ENCODE measurements at regions not wholly inside any gene's neighbourhood (a gene's known extent, or its start where the extent isn't known, plus 50 kb on each side); places are given as distances from the start of the nearest gene placed in this dataset.
"Not testable (repeated sequence)": the region's sequence is repeated elsewhere in the genome, so short reads cannot be mapped to it uniquely, and the experiment has no call there.

GRCh38 chr11:71767016-71767415, 66.0 kb upstream of the DEFB108B start:
- H3K4me3 ChIP-seq (ENCODE audit: insufficient read depth in 1 of 2, low read depth in 1 of 2, low read length in 2 of 2); H3K18ac ChIP-seq (ENCODE audit: low read depth in 1 of 2, low read length in 2 of 2); H3K27me3 ChIP-seq (ENCODE audit: control insufficient read depth in 1 of 2, insufficient read depth in 1 of 2, low read length in 2 of 2); H2BK120ac ChIP-seq (ENCODE audit: low read depth, low read length); H3K4ac ChIP-seq (ENCODE audit: low read depth in 1 of 2, low read length in 2 of 2); H3K23ac ChIP-seq (ENCODE audit: low read length in 2 of 2); H4K91ac ChIP-seq (ENCODE audit: low read length); H3K27ac ChIP-seq (ENCODE audit: low read length, poor library complexity, severe bottlenecking); DNase-seq; H3K36me3 ChIP-seq (ENCODE audit: control insufficient read depth in 1 of 2, insufficient read depth in 2 of 2, low read depth in 1 of 2, low read length in 2 of 2); H3K79me1 ChIP-seq (replicated peaks; ENCODE audit: low read length, poor library complexity, severe bottlenecking); H3K4me2 ChIP-seq (ENCODE audit: low read length, poor library complexity, severe bottlenecking); H3K9ac ChIP-seq (ENCODE audit: low read length); H2AFZ ChIP-seq (ENCODE audit: low read depth, low read length); H3K9me3 ChIP-seq (ENCODE audit: control insufficient read depth, low read length); H3K4me1 ChIP-seq (ENCODE audit: control insufficient read depth, insufficient read depth, low read depth, low read length); H2BK5ac ChIP-seq (ENCODE audit: low read depth, low read length, poor library complexity, severe bottlenecking); H4K8ac ChIP-seq (ENCODE audit: low read length); H2BK15ac ChIP-seq (ENCODE audit: low read depth, poor library complexity, severe bottlenecking); H2AK5ac ChIP-seq (ENCODE audit: low read length, severe bottlenecking); H2BK12ac ChIP-seq (ENCODE audit: low read length in 2 of 2); H3K14ac ChIP-seq (ENCODE audit: low read length in 2 of 2): not testable (repeated sequence)
- WGBS, result 40% methylated on average over 1 of the region's 5 CpGs

- H3K36me3 ChIP-seq (ENCODE audit: control insufficient read depth in 1 of 2, insufficient read depth in 2 of 2, low read depth in 1 of 2, low read length in 2 of 2); H3K27ac ChIP-seq (ENCODE audit: low read length, poor library complexity, severe bottlenecking); H4K91ac ChIP-seq (ENCODE audit: low read length); H3K4ac ChIP-seq (ENCODE audit: low read depth in 1 of 2, low read length in 2 of 2); H3K14ac ChIP-seq (ENCODE audit: low read length in 2 of 2); H3K9me3 ChIP-seq (ENCODE audit: control insufficient read depth, low read length); H4K8ac ChIP-seq (ENCODE audit: low read length); H2AFZ ChIP-seq (ENCODE audit: low read depth, low read length); H3K9ac ChIP-seq (ENCODE audit: low read length); DNase-seq; H3K18ac ChIP-seq (ENCODE audit: low read depth in 1 of 2, low read length in 2 of 2); H3K27me3 ChIP-seq (ENCODE audit: control insufficient read depth in 1 of 2, insufficient read depth in 1 of 2, low read length in 2 of 2); H2BK12ac ChIP-seq (ENCODE audit: low read length in 2 of 2); H2BK5ac ChIP-seq (ENCODE audit: low read depth, low read length, poor library complexity, severe bottlenecking); H3K23ac ChIP-seq (ENCODE audit: low read length in 2 of 2); H2BK120ac ChIP-seq (ENCODE audit: low read depth, low read length); H2BK15ac ChIP-seq (ENCODE audit: low read depth, poor library complexity, severe bottlenecking); H3K79me1 ChIP-seq (replicated peaks; ENCODE audit: low read length, poor library complexity, severe bottlenecking); H3K4me3 ChIP-seq (ENCODE audit: insufficient read depth in 1 of 2, low read depth in 1 of 2, low read length in 2 of 2); H3K4me1 ChIP-seq (ENCODE audit: control insufficient read depth, insufficient read depth, low read depth, low read length); H2AK5ac ChIP-seq (ENCODE audit: low read length, severe bottlenecking); H3K4me2 ChIP-seq (ENCODE audit: low read length, poor library complexity, severe bottlenecking): not testable (repeated sequence)
- 88% methylated on average over 10 of the region's 12 CpGs for WGBS
These were observed 60.8 kb upstream of the DEFB108B start for GRCh38 chr11:71772193-71772592.

DNA sequence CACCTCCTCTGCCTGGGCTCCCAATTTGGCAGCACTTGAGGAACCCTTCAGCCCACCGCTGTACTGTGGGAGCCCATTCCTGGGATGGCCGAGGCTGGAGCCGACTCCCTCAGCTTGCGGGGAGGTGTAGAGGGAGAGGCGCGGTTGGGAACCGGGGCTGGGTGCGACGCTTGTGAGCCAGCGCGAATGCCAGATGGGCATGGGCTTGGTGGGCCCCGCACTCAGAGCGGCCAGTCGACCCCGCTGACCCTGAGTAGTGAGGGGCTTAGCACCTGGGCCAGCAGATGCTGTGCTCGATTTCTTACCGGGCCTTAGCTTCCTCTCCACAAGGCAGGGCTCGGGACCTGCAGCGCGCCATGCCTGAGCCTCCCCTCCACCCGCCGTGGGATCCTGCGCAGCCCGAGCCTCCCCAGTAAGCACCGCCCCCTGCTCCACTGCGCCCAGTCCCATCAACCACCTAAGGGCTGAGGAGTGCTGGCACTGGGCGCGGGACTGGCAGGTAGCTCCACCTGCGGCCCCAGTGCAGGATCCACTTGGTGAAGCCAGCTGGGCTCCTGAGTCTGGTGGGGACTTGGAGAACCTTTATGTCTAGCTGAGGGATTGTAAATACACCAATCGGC, 58.3 kb upstream of the DEFB108B start:
- H2BK15ac ChIP-seq (ENCODE audit: low read depth, poor library complexity, severe bottlenecking), result no peak overlapping the region
- no peak overlapping the region for H3K27ac ChIP-seq (ENCODE audit: low read length, poor library complexity, severe bottlenecking)
- H3K9me3 ChIP-seq (ENCODE audit: control insufficient read depth, low read length), result no peaks in the 10 kb centered on the region
- DNase-seq, result no peak
- no peak overlapping the region for H2BK5ac ChIP-seq (ENCODE audit: low read depth, low read length, poor library complexity, severe bottlenecking)
- 98% methylated on average over 29 of the region's 30 CpGs for WGBS
- no peak overlapping the region for H3K18ac ChIP-seq (ENCODE audit: low read depth in 1 of 2, low read length in 2 of 2)
- no peak overlapping the region for H2AK5ac ChIP-seq (ENCODE audit: low read length, severe bottlenecking)
- no peaks in the 10 kb centered on the region for H3K4me1 ChIP-seq (ENCODE audit: control insufficient read depth, insufficient read depth, low read depth, low read length)
- H3K23ac ChIP-seq (ENCODE audit: low read length in 2 of 2), result no peak overlapping the region
- H2AFZ ChIP-seq (ENCODE audit: low read depth, low read length), result no peak overlapping the region
- no peak overlapping the region for H3K9ac ChIP-seq (ENCODE audit: low read length)
- H4K91ac ChIP-seq (ENCODE audit: low read length), result no peak overlapping the region
- no peak overlapping the region for H3K14ac ChIP-seq (ENCODE audit: low read length in 2 of 2)
- no peak overlapping the region for H4K8ac ChIP-seq (ENCODE audit: low read length)
- H2BK120ac ChIP-seq (ENCODE audit: low read depth, low read length), result no peak overlapping the region
- no peak overlapping the region for H3K4me3 ChIP-seq (ENCODE audit: insufficient read depth in 1 of 2, low read depth in 1 of 2, low read length in 2 of 2)
- no peaks in the 10 kb centered on the region for H3K79me1 ChIP-seq (replicated peaks; ENCODE audit: low read length, poor library complexity, severe bottlenecking)
- H3K4me2 ChIP-seq (ENCODE audit: low read length, poor library complexity, severe bottlenecking), result no peak overlapping the region
- no peak overlapping the region for H2BK12ac ChIP-seq (ENCODE audit: low read length in 2 of 2)
- H3K27me3 ChIP-seq (ENCODE audit: control insufficient read depth in 1 of 2, insufficient read depth in 1 of 2, low read length in 2 of 2), result no peaks in the 10 kb centered on the region
- H3K4ac ChIP-seq (ENCODE audit: low read depth in 1 of 2, low read length in 2 of 2), result no peak overlapping the region
- H3K36me3 ChIP-seq (ENCODE audit: control insufficient read depth in 1 of 2, insufficient read depth in 2 of 2, low read depth in 1 of 2, low read length in 2 of 2), result no peaks in the 10 kb centered on the region

GRCh38 chr11:71780116-71780515, 52.9 kb upstream of the DEFB108B start:
- H3K9me3 ChIP-seq (ENCODE audit: control insufficient read depth, low read length); H2AK5ac ChIP-seq (ENCODE audit: low read length, severe bottlenecking); H2BK120ac ChIP-seq (ENCODE audit: low read depth, low read length); H3K4me2 ChIP-seq (ENCODE audit: low read length, poor library complexity, severe bottlenecking); H3K23ac ChIP-seq (ENCODE audit: low read length in 2 of 2); H4K8ac ChIP-seq (ENCODE audit: low read length); H2AFZ ChIP-seq (ENCODE audit: low read depth, low read length); H3K14ac ChIP-seq (ENCODE audit: low read length in 2 of 2); H2BK15ac ChIP-seq (ENCODE audit: low read depth, poor library complexity, severe bottlenecking); H3K4me1 ChIP-seq (ENCODE audit: control insufficient read depth, insufficient read depth, low read depth, low read length); H3K36me3 ChIP-seq (ENCODE audit: control insufficient read depth in 1 of 2, insufficient read depth in 2 of 2, low read depth in 1 of 2, low read length in 2 of 2); H3K27me3 ChIP-seq (ENCODE audit: control insufficient read depth in 1 of 2, insufficient read depth in 1 of 2, low read length in 2 of 2); H2BK12ac ChIP-seq (ENCODE audit: low read length in 2 of 2); H3K27ac ChIP-seq (ENCODE audit: low read length, poor library complexity, severe bottlenecking); H4K91ac ChIP-seq (ENCODE audit: low read length); DNase-seq; H3K4ac ChIP-seq (ENCODE audit: low read depth in 1 of 2, low read length in 2 of 2); H3K4me3 ChIP-seq (ENCODE audit: insufficient read depth in 1 of 2, low read depth in 1 of 2, low read length in 2 of 2); H3K79me1 ChIP-seq (replicated peaks; ENCODE audit: low read length, poor library complexity, severe bottlenecking); H3K9ac ChIP-seq (ENCODE audit: low read length); H3K18ac ChIP-seq (ENCODE audit: low read depth in 1 of 2, low read length in 2 of 2); H2BK5ac ChIP-seq (ENCODE audit: low read depth, low read length, poor library complexity, severe bottlenecking): not testable (repeated sequence)
- WGBS, result 90% methylated on average over 6 of the region's 6 CpGs
